ENCODE measurements at regions not wholly inside any gene's neighbourhood (a gene's known extent, or its start where the extent isn't known, plus 50 kb on each side); places are given as distances from the start of the nearest gene placed in this dataset.

- TF ChIP-seq CTCF (IDR thresholded peaks at IDR 0.05; ENCODE audit: low read depth, low read length) = no peak
- no peak for TF ChIP-seq POLR2A (IDR thresholded peaks at IDR 0.05; ENCODE audit: extremely low read depth, insufficient read length)
- no peak for TF ChIP-seq MAX (IDR thresholded peaks at IDR 0.05; ENCODE audit: low read depth, low read length)
Measured at GRCh38 chr3:102605153-102605552, 170.3 kb downstream of the ZPLD1 start.

Measured in NB4 (cell line).